Globus pallidus (tissue), 1 donor: ENCODE measurements at regions not wholly inside any gene's neighbourhood (a gene's known extent, or its start where the extent isn't known, plus 50 kb on each side); places are given as distances from the start of the nearest gene placed in this dataset.
"Not testable (repeated sequence)": the region's sequence is repeated elsewhere in the genome, so short reads cannot be mapped to it uniquely, and the experiment has no call there.

Source experiments
- DNase-seq: peaks from one replicate; pipeline ENCODE4 v3.0.0-alpha.2; 2015; ENCODE audit warnings: low spot score

GRCh38 chr3:5476403-5476802 lies 288.9 kb downstream of the EDEM1 start:
- no peak for DNase-seq

DNA sequence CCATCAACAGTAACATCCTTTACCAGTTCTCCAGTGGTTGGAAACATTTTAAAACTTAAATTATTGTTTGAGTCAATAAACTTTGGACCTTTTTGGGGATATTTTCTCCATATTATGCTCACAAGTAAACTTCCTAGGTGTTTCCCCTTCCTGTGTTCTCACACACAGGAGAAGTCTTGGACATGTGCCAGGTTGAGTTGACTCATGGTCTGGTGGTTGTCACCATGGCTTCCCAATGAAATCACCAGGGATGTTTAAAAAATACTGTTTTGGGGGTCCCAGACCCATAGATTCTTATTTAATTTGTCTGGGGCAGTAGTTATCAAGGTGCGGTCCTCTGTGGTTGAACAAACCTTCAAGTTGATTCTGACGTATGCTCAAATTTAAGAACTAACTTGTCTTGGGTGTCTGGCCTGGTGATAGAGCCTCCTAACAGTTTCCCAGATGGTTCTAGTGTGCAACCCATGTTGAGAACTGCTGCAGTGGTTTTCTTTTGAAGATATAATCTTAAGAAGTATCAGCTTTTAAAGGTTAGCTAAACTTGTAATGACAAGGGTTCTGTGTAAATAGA lies 291.8 kb downstream of the EDEM1 start:
- DNase-seq = no peak

DNA sequence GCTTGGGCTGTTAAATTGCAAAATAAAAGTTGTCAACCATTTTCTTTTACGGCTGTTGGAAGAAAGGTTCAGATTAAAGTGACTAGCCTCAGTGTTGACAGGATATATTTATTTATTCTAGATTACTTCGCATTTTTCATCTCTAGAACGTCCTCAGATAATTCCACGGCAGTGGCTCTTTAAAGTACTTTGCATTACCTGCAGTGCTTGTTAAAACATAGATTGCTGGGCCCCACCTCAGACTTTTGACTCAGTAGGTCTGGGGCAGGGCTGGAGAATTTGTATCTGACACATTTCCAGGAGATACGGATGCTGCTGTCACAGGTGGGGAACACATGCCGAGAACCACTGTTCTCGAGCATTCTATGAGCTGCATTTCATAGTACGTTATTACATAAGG lies 292.7 kb downstream of the EDEM1 start:
- no peak for DNase-seq

DNA sequence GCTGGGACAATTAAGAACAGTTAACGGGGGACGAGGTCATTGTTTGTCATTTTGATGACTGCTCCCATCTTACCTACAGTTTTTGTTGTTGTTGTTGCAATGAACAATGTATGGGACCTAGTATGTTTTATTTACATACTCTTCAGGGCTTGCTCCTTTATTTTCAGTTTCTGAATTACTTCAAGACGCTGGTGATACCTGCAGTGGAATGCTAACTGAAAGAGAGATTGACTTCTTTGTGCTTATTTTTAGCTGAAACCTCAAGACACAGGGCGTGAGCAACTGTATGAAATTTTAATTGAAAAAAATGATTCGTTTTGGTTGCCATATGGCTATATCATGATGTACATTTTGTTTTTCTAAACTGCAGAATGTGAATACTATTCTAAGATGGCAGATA lies 297.9 kb downstream of the EDEM1 start:
- DNase-seq = no peak

DNA sequence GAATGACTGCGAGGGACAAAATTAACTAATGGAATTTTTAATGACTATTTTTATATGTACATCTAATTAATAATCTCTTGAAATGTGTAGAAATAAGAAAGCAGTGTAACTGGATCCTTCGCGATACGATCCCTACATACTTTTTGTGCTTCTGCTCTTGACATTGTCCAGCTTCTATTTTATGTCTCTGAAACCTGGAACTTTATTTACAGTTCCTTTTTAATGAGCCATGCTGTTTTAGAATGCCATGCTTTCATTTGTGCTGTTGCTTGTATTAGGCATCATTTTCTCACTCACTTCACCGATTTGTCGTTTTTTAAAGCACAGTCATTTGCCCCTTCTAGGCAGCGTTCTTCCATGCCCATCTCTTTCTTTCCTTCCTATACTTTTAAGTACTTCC lies 301.3 kb downstream of the EDEM1 start:
- no peak for DNase-seq

GRCh38 chr3:5489536-5489935 lies 302.0 kb downstream of the EDEM1 start:
- no peak for DNase-seq

DNA sequence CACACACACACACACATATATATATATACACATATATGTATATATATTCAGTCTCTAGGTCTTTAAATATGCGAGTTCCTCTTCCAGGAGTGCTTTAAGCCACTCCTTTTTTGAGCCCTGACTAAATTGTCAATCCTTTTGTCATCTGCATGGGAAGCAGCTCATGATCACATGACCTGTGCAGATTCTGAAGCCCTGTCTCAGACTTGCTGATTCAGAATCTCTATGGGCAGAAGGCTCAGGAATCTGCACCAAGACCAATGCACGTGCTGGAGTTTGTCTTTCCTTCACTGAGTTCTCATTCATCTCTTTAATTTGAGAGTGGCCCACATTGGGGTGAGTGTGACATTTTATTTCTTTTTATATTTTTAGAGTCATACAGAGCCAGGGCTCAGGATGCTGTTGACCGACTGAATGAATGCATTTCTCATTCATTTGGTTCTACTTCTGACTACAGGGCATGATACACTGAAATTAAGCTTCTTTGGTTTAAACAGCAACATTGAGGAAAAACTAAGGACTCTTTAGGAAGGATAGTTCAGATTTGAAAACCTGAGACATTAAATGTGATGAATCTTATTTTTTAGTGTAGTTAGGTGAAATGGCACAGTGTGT lies 307.5 kb downstream of the EDEM1 start:
- DNase-seq = no peak

DNA sequence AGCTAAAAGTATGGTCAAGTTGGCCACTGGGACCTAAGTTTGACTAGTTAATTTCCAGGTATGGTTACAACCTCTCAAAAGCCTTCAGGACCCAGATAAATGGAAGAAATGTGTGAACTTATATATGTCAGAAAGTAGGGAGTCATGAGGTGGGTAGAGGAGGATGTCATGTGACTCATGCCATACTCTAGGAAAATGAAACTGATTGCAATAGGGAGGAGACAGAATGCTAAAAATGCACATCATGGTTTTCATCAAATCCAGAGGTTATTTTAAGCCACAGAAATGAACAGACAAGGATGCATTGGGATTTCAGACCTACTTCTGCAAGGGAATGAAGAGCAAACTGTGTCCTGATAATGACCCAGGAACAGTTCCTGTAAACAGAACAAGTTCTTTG lies 310.0 kb downstream of the EDEM1 start:
- DNase-seq = no peak

- DNase-seq = no peak
Measured at GRCh38 chr3:5498981-5499380, 311.5 kb downstream of the EDEM1 start.

DNA sequence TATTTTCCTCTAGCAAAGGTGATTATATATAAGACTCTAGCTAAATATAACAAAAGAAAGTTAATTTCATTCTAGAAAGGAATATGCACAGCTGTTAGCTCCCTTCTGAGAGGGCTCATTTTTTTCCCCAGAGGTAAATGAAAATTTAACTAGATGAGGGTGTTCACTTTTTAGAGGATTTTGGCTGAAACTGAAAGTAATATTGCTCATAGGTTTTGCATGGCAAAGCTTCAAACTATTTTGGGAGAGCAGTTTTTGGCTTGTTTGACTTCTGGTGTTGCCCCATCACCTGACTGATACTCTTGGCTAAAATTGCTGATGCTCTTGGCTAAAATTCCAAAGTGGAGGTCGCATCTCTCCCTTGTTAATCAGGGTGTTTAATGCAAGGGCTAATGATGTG lies 311.9 kb downstream of the EDEM1 start:
- no peak for DNase-seq

DNA sequence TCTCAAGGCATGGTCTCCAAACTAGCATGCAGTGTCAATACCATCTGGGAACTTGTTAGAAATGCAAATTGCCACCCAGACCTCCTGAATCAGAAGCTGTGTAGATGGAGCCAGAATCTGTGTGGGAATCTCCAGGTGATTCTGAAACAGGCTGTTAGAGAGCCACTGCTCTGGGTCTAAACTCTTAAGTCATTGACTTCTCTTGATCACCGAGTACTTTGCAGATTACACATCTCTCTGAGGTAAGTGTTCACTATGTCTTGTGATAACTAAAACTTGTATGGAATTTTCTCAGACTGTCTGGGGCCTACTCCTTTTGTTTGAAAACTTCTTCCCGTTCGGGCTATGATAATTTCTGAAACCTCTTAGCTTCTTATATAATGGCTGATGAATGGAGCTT lies 315.6 kb downstream of the EDEM1 start:
- no peak for DNase-seq

DNA sequence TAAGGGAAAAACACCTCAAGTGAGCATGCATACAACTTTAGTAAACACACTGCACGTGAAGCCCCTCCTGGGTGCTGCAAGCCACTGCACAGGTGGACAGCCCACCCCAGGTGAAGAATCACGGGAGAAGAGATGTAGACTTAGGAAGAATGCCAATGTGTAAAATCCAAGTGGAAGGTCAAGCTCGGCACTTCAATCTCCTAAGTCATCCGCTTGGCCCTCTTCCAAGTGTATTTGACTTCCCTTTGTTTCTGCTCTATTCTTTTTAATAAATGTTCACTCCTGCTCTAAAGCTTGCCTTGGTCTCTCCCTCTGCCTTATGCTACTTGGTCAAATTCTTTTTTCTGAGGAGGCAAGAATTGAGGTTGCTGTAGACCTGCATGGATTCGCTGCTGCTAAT lies 316.6 kb downstream of the EDEM1 start:
- no peak for DNase-seq

DNA sequence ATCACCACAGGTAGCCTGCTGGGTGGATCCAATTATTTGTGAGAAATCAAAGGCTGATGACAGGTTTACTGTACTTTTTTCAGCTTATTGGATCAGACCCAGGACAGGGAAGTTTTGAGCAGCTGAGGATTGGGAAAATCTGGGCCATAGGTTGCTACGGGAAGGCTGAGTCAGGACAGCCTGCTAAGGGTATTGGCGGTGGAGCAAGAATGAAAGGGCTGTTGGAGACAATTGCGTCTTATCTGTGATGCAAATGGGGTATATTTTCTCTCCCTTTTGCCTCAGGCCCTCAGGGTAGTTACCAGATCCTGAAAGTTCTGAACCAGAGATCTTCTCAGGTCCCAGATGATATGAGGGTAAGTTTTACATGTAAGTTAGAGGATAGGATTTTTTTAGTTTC lies 317.7 kb downstream of the EDEM1 start:
- no peak for DNase-seq

DNA sequence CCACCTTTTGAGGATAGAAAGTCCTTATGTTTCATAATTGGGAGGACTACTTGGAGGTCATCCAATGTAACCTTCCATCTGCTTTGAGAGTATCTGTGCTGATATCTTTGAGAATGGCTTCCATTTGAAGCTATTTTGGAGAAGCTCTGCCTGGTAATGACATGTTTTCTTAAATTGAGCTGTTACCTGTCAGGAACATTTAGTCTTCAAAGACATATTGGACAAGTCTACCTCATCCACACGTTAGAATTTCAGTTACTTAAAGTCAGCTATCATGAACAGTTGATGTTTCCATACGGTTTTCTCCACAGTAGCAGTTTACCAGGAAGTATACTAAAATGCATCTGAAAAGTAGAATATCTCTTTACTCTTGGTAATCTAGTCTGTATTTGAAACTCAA lies 318.5 kb downstream of the EDEM1 start:
- no peak for DNase-seq

DNA sequence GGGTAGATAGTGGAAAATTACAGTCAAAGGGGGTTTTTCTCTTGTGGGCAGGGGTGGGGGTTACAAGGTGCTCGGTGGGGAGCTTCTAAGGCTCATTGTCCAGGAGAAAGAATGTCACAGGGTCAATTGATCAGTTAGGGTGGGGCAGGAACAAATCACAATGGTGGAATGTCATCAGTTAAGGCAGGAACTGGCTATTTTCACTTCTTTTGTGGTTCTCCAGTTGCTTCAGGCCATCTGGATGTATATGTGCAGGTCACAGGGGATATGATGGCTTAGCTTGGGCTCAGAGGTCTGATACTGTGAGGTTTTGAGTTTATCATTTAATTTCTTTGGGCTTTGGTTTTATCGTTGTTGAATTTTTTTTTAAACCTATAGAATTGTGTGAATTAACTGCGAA lies 321.4 kb downstream of the EDEM1 start:
- not testable (repeated sequence) for DNase-seq

GRCh38 chr3:5510300-5510699 lies 322.8 kb downstream of the EDEM1 start:
- no peak for DNase-seq

- DNase-seq = no peak
Measured at GRCh38 chr3:5517921-5518320, 330.4 kb downstream of the EDEM1 start.

DNA sequence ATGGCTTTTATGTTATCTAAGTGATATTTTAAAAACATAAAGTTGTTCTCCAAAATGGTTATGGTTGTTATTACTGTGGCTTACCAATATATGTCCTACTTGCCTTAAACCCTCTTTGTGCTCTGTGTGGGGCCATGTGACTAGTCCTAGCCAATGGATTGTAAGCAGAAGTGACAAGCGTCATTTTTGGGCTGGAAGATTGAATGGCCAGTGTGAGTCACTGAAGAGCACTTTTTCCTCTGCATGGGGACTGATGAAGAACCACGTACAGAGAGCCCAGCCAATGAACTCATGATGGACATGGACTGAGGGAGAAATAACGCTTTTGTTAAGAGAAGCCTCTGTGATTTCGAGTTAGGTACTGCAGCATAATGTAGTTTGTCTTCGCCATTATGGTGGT lies 332.7 kb downstream of the EDEM1 start:
- no peak for DNase-seq

- no peak for DNase-seq
Measured at GRCh38 chr3:5523125-5523524, 335.6 kb downstream of the EDEM1 start.

GRCh38 chr3:5531039-5531438 lies 343.5 kb downstream of the EDEM1 start:
- no peak for DNase-seq

GRCh38 chr3:5531741-5532290 lies 344.3 kb downstream of the EDEM1 start:
- DNase-seq = no peak

- no peak for DNase-seq
Measured at GRCh38 chr3:5540532-5540931, 353.0 kb downstream of the EDEM1 start.

DNA sequence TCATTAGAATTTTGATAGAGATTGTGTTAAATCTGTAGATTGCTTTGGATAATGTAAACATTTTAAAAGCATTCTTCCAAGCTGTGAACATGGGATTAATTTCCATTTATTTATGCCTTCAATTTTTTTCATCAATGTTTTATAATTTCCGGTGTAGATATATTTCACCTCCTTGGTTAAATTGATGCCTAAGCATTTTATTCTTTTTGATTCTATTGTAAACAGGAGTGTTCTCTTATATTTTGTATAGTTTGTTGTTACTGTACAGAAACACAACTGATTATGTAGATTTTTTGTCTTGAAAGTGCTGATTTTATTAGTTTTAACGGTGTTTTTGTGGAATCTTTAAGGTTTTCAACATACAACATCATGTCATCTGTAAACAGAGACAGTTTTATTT lies 355.0 kb downstream of the EDEM1 start:
- no peak for DNase-seq

- no peak for DNase-seq
Measured at GRCh38 chr3:5543047-5543446, 355.5 kb downstream of the EDEM1 start.
